Medulla oblongata (tissue), 1 donor: ENCODE measurements at regions not wholly inside any gene's neighbourhood (a gene's known extent, or its start where the extent isn't known, plus 50 kb on each side); places are given as distances from the start of the nearest gene placed in this dataset.
"Not testable (repeated sequence)": the region's sequence is repeated elsewhere in the genome, so short reads cannot be mapped to it uniquely, and the experiment has no call there.

Experiments used
- DNase-seq: peaks from one replicate; pipeline ENCODE4 v3.0.0-alpha.2; 2015; ENCODE audit errors: extremely low spot score

DNA sequence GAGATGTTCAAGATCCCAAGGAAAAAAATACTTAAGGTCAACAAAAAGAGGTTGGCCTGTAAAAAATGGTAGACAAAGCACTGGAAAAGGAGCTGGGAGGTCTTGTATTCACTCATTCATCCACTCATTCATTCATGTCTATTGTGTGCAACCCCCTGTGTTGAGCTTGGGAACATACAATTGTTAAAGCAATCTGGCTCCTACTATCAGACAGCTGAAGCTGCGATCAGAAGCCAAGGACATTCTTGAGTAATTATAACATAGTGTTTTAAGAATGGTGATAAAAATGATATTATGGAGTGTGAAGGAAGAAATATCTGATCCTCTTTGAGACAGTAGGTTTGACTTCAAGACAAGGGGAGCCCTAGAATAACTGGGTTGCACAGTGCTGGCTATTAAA lies 693.4 kb downstream of the TOX3 start:
- DNase-seq, result no peak

DNA sequence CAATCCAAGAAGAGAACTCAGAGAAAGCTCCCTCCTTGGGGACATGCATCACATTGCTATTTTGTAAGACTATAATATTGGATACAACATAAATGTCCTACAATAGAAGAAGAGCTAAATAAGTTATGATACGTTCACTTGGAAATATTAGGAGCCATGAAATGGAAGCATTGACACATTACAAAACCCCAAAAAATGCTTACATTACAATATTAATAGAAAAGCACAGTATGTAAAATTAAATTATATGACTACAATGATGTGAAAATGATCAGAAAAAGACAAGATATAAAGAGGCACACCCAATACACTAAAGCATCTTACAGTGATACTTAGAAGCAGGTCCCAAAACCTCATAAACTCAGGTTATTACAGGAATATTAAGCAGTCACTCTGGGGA lies 694.1 kb downstream of the TOX3 start:
- no peak for DNase-seq

DNA sequence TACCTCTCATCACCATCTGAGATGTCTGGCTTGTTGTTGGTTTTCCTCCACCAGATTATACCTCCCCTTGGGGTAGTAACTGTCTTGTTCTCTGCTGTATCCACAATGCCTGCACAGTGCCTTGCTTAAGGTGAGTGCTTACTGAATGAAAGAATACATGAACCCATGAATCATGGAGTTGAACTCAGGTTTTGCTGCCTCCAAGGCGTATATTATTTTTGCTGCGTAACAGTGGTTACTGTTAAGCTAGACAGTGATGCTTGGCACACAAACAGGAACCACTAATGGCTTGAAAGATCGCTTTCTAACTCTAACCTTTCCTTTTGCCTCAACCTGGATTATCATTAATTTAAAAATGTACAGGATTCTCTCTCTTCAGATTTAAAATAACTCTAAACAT lies 695.8 kb downstream of the TOX3 start:
- DNase-seq, result no peak

DNA sequence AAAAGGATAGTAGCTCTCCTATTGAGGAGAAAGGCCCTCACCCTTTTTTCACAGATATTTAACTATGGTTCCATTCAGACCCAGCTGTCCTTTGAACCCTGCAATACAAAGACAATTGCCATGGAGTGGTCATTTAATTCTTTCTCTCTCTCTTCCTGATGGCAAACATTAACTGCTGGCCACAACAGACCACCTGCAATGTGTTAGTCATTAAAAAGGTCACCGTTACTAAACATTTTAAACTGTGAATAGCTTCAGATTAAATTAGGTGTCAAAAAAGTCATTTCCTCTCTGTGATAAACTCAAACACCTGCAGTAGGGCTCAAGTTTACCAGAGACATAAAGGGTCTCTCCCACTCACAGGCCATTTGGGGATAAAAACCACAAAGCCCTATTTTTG lies 697.2 kb downstream of the TOX3 start:
- no peak for DNase-seq

DNA sequence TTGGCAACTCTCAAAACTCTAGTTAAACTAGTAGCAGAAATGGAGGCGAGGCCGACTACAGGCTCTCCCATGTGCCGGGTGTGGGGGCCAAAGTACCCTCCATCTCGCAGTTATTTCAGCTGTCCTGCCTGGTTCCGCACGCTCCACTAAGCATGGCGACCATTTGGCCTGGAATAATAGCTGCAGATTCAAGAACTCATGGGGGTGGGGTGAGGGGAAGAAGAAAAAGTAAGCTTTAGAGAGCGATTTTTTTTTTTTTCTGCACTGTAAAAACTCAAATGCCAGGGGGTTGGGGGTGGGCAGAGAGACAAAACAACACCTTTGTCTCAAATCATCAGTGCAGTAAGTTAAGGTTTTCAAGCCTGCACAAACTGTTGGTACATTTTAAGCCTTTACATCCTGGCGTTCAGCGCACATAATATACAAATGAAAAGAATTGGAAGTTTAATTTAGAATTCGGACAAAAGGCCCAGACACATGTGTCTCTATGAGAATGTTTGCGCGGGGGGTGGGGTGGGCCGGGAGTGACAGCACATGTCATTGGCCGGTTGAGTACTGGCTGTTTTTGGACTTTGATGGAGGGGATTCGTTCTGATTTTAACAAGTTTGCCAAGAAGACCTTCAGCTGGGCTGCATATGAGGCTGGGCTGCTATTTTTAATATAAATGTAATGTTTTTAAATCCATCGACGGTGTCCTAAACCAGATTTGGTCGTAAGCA lies 694.7 kb upstream of the SALL1 start:
- DNase-seq, result no peak

DNA sequence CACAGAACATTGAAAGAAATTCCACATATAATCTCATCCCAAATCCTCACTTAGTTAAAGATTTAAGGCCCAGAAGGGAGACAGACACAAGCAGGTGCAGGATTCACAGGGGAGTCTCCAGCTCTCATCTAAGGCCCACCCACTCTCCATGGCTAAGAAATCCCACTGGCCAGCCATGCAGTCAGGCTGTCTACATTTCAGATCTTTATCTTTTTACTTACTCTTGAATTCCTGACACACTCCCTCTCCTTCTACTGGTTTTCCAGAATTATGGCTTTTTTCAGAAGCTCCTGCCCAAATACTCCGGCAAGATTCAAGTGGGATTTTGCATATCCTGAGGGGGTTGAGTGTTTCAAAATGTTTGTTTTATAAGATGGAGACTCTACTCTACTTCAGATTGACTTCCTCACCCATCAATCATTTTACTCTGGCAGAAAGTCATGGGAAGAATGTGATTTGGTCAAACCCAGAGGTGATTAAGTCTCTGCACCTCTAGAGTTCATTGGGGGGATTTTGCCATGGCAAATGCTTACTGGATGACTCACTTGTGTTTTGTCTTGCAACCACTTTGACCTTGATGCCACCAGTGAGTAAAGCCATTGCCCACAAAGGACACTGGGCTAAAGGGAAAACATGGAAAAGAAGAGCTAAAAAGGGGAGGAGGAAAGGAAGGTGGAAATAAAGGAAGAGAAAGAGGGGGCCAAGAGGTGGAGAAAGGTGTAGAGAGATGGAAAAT lies 688.8 kb upstream of the SALL1 start:
- DNase-seq, result no peak

DNA sequence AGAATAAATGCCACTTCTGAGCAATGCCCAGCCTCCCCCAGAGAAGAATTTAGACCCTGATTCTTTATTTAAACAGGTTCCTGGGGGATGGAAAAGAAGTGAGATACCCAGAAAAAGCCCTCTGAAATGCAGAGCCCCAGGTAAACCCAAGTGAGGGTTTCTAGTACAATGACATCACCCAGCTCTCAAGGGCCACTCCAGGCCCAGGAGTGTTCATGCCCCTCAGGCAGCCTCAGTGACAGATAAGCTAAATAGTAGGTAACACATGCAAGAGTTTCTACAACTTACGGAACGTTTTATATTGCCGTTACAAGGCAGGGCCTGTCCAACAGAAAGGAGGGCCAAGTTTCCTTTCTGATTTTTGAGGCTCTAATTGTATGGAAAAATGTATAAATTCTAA lies 683.7 kb upstream of the SALL1 start:
- no peak for DNase-seq

DNA sequence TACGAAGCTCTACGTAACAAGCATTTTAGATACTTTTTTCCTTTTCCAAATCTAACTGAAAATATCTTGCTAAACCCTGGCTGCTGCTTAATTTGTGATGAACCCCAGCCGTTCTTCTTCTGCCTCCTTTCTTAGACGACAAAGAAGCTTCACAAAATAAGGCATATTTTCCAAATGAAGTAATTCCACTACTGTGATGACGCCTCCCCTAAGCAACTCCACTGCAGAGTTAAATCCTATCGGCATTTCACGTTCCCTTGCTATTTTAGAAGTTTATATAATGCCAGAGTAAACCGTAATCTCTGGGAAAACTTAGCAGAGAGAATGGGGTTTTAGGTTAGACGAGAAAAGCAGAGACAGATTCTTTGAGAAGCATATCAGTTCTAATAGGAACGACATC lies 683.1 kb upstream of the SALL1 start:
- DNase-seq, result no peak

DNA sequence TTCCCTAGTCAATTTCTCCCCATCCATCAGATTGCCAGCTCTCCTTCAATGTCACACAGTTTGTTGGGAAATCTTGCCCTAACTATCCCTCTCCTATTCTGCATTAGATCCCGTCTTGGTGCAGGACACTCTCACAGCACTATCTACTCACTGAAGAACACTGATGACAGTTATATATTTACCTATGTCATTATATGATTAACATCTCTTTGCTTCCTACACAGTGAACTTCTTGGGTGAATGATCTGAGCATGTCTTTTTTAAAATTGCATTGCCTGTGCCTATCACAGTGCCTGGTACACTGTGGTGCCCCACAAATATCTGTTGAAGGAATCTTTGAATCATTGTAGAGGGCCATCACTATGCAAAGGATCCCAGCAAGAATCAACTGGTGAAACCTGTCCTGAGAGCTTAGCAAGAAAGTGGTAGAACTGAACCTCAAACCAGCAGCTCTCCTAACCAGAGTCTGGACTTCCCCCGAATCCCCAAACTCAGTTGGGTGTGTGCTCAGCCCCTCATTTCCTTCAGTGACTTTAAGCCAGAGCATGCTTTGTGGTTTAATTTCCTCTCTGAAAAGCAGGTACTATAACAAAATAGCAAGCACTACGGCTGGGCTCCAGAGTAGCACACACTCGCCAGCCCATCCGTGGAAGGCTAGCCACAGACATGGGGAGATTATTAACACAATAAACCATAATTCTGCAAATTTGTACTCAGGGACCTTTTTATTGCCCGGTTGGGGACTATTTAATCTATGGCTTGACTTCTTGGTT lies 680.7 kb upstream of the SALL1 start:
- no peak for DNase-seq

DNA sequence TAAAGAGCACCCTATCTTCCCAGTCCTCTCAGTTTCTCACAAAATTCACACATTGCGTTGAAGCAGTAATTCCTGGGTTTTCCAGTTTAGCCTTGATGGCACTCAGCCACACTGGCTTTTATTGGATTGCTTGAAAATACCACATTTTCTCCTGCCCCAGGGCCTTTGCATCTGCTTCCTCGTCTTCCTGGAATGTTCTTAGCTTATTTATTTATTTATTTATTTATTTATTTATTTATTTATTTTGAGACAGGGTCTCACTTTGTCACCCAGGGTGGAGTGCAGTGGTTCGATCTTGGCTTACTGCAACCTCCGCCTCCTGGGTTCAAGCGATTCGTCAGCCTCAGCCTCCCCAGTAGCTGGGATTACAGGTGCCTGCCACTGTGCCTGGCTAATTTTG lies 680.0 kb upstream of the SALL1 start:
- DNase-seq, result not testable (repeated sequence)

DNA sequence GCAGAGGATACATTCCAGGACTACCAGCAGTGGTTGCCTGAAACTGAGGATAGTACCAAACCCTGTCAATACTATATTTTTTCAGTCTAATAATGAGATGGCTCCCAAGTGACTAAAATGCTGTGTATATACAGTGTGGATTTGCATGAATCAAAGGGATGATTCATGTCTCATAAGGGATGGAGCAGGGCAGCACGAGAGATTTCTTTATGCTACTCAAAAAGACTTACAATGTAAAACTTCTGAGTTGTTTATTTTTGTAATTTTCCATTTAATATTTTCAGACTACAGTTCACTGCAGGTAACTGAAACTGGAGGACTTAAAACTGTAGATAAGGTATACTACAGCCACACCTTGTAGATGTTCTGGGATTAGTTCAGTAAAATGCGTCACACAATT lies 674.7 kb upstream of the SALL1 start:
- no peak for DNase-seq

DNA sequence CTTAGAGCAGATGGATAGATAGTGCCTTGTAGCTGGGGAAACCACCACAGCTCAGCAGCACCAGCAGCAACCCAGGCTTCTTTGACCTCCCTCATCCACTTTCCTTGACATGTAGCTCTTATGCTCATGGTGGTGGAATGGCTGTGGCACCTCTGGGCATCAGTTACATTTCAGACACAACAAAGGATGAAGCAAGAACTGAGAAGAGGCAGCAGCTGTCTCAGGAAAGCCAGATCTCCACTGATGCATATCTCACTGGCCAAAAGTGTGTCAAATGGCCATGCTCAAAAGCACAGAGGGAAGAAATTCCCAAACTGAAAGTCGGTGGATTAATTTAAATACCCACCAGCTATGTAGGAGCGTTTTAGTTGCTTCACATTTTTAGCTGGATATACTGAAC lies 671.4 kb upstream of the SALL1 start:
- no peak for DNase-seq

DNA sequence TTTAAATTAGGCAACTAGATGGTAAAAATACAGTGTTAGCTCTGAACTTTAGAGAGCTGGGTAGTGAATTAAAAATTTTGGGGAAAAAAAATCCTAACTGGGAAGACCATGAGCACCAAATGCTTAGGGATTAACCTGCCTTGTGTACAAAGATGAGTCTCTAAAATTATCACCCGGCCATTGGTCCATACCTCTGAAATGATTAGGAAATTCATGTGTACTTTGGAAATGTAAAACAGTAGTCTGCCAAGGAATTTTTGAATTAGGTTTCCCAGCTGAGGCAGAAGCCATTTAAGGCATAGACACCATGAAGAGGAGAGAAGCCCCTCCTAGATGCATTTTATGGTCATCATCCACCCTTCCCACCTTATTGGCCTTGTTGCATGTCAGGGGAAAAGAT lies 670.5 kb upstream of the SALL1 start:
- no peak for DNase-seq

DNA sequence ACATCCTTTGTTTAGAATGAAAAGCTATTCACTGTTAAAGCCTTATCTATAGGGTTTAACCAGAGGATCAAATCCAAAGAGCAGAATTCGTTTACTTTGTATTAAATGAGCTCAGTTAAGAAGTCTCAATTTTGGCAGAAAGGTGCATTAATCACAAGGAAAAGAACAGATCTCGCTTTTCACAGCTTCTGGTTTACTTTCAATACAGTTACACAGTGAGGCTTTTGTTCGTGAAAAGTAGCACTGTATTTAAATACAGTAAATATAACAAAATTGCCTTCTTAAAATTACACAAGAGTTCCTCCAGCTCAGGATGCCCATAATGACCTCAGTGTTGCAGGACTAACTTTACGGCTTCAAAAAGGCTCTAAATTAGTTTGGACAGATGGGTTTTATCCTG lies 669.1 kb upstream of the SALL1 start:
- DNase-seq, result peak; percentile 28

DNA sequence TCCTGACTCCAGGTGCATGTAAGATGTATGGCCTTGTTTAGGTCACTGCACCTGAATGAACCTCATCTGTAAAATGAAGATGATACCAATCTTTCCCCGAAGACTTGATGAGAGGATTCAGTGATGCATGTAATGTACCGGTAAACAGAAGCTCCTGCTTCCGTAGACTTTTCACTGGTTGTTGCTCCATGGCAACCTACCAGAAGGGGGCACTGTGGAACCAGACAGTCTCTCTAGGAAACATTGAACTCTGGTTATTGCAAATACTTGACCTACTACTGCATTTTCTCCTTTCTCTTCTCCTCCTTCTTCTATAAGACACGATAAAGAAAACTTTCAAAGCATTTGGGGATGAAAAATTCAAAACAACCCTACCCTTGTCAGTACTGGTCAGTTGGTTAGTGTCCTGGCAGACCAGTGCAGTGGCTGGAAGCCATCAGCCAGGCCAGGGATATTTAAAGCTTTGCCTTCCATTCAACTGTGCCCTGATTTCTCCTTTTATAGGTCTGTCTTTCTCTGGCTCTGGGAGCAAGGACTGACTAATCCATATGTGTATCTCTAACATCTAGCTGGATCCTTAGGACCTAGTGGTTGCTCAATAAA lies 667.4 kb upstream of the SALL1 start:
- DNase-seq, result peak; percentile 51

DNA sequence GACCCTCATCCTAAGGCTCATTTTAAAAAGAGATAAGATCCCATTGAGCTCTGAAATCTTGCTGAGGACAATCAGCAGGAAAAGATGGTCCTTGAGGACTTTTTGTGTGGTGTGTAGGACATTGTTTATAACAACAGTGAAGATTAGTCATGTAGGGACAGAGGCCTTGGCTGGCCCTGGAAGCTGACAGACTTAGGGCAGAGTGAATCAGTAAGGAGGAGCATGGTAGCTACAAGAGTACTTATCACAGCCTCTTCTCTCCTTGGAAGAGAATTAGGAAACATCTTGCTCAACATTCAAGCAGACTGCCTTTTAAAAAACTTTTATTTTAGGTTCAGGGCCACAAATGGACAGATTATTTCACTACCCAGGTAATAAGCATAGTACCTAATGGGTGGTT lies 665.9 kb upstream of the SALL1 start:
- DNase-seq, result no peak

DNA sequence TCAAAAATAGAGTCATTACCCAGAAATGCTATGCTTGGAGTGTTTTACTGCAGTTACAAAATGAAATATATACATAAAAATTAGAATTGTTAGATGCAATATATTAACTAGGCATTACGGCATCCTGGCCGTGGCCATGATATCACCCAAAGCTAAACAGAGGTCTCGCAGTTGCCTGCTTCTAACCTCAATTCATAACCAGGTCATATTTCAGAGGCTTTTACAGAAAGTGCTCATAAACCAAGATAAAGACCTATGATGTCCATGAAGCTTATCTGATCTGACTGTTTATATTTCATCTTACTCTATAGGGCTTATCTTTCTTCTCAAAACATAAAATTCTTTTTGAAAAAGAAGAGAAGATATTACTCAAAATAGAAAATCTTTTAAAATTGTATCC lies 664.5 kb upstream of the SALL1 start:
- DNase-seq, result no peak

DNA sequence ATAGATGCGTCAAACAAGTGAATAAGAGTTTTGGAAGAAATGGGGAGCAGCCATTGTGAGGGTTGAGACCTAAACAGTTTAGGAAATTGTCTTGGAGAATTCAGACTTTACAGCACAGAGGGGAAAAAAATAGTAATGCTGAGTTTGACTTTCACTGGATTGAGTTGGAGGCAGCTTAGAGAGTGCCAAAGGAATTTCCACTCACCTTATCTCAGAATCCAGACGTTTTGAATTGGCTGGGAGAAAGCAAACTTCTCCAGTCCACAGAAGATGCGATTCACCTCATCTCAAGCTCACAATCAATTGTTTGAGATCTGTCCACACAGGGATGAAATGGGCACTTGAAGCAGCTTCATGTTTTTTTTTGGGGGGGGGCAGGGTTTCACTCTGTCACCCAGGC lies 663.5 kb upstream of the SALL1 start:
- no peak for DNase-seq

DNA sequence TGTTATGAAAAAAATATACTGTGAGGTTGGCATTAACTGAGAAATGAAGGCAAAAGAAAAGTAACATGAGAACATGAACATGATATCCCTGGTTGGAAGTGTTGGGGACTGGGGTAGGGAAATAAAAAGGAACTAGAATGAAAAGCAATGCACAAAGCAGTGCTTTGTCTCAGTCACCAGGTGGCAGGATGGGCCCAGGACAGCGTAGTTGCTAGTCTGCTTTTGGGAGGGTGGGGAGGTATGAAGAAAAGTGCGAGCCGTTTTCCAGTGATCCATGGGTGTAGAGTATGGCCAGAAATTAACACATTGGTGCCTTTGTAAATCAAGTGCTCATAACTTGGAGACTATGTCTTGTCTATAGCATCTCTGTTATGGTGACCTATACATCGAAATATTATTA lies 662.5 kb upstream of the SALL1 start:
- no peak for DNase-seq

DNA sequence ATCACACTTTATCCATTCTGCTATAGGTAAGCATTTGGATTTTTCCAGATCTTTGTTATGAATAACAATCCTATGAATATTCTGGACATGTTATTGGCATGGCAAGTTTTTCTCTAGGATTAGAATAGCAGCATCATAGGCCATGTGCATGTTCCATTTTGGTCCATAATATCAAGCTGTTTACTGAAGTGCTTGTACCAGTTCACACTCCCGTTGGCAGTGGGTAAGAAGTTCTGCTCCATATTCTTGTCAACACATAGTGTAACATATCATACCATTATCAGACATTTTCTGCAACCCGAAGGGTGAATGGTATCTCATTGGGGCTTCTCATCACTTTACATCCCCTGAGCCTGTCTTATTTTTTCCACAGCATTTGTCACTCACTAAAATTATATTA lies 661.9 kb upstream of the SALL1 start:
- DNase-seq, result no peak

DNA sequence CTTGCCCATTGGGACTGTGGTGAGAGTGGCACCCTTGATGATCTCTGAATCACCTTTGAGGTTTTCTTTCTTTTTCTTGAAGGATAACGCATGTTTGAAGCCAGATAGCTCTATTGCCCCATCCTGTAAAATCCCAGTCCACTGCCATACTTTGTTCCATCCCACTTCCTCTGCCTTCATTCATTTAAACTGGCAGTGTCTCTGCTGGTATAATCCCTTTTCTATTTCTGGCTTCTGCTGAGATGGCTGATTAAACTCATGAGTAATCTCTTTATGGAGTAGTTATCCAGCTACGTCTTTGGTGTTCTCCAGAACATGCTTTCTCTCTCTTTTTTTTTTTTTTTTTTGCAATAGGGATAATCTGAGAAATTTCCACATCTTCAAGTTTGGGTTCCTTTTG lies 656.5 kb upstream of the SALL1 start:
- DNase-seq, result no peak

DNA sequence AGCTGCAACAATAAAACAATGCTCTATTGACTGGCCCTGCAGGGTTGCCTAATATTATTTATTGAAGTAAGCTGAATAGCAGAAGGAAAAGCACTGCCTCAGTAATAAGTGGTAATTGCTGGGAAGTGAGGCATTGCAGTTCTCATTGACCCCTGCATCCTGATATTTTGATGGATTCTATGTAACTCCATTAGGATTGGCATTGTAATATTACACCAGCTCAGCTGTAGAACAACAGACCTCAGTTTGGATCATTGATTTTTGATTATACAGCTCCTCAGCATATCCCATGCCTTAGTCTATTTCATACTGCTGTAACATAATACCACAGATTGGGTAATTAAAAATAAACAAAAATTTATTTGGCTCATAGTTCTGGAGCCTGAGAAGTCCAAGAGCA lies 650.6 kb upstream of the SALL1 start:
- no peak for DNase-seq
